Esophagus muscularis mucosa (tissue), 4 donors: ENCODE measurements at regions not wholly inside any gene's neighbourhood (a gene's known extent, or its start where the extent isn't known, plus 50 kb on each side); places are given as distances from the start of the nearest gene placed in this dataset.

Experiments
- CTCF ChIP-seq, 3 experiments: fragments of 200-600 bp in 2 of 3; fragments of 450-650 bp in 1 of 3; sonication (generic) in 2 of 3; IDR thresholded peaks; one replicate each; pipeline ENCODE4 v1.5.1; 2017 to 2019; ENCODE audit warnings: antibody characterized with exemption in 3 of 3, mild to moderate bottlenecking in 2 of 3, moderate library complexity in 1 of 3
- EP300 ChIP-seq: sonication (generic); formaldehyde crosslinking; IDR thresholded peaks from one replicate; pipeline ENCODE4 v1.6.1; 2017; ENCODE audit warnings: antibody characterized with exemption
- POLR2A ChIP-seq: fragments of 450-650 bp; IDR thresholded peaks from one replicate; pipeline ENCODE4 v1.6.1; 2017; ENCODE audit warnings: antibody characterized with exemption, moderate library complexity, mild to moderate bottlenecking, low read depth
- POLR2AphosphoS5 ChIP-seq, 2 donors: sonication (generic); formaldehyde crosslinking; IDR thresholded peaks; one replicate each; pipeline ENCODE4 v1.6.1; 2017; ENCODE audit warnings: antibody characterized with exemption in 2 of 2

DNA sequence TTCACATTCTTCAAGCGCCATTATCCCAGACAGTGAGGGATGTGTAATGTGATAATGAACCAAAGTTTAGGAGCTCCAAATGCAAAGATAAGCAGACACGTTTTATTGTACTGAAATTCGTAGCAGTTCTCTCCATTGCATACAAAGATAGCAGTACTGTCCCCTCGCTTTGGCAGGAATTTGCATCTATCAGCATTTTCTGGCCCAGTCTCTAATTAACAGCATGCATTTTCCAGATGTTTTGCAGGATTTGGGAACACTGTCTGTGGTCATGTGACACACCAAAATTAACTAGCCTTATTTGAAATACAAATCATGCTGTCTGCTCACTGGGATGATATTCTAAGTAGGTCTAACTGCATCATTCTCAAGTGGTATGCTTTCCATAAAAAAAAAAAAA lies 235.9 kb upstream of the TRPM3 start:
- TF ChIP-seq CTCF (IDR thresholded peaks at IDR 0.05) (no peak), EP300 (no peak), POLR2A (no peak), POLR2AphosphoS5 (IDR thresholded peaks at IDR 0.05) (no peak)
